Nephron progenitor cell (in vitro differentiated cells): ENCODE measurements at regions not wholly inside any gene's neighbourhood (a gene's known extent, or its start where the extent isn't known, plus 50 kb on each side); places are given as distances from the start of the nearest gene placed in this dataset.

Experiments used
- DNase-seq: peaks from one replicate; pipeline ENCODE4 v3.0.0; 2021
- H3K27ac Mint-ChIP-seq: 2 replicates; pipeline ENCODE4 v1.8.0; 2021; ENCODE audit warnings: mild to moderate bottlenecking, moderate library complexity, mixed read lengths
- H3K27me3 Mint-ChIP-seq: 2 replicates; pipeline ENCODE4 v1.8.0; 2021; ENCODE audit warnings: mild to moderate bottlenecking, low read depth, mixed read lengths; ENCODE audit not compliant: poor library complexity
- H3K36me3 Mint-ChIP-seq: 2 replicates; pipeline ENCODE4 v1.8.0; 2021; ENCODE audit warnings: low read depth, mixed read lengths
- H3K4me1 Mint-ChIP-seq: 2 replicates; pipeline ENCODE4 v1.8.0; 2021; ENCODE audit warnings: mixed read lengths
- H3K4me3 Mint-ChIP-seq: 2 replicates; pipeline ENCODE4 v1.8.0; 2021; ENCODE audit warnings: mild to moderate bottlenecking, moderate library complexity, mixed read lengths
- H3K9me3 Mint-ChIP-seq: 2 replicates; pipeline ENCODE4 v1.8.0; 2021; ENCODE audit warnings: mild to moderate bottlenecking, moderate library complexity, mixed read lengths
- TF ChIP-seq, protein P1 (sequence below): fragments of 200-600 bp; sonication (generic); IDR thresholded peaks from 2 replicates; pipeline ENCODE4 v1.5.0; 2021; ENCODE audit warnings: antibody characterized with exemption

DNA sequence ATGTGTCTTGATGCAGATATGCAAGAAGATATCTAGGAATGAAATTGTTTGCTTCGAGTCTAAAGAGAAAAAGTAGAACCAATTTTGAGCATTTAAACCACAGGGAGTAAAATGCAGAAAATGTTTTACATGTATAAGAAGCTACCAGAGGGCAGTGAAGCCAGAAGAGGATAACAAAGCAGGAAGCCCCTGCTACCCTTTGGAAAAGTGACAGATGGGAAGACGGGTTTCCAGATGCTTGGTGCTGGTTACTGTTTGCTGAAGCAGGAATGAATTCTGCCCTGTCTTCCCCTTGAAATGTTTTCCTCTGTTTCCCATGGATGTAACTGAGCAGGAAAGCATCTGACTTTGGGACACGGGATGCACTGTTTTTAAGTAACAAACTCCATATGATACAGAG is 822.2 kb downstream of the MRPL39 start:
- H3K27ac Mint-ChIP-seq: no peak overlapping the region
- H3K4me3 Mint-ChIP-seq: no peak overlapping the region
- H3K36me3 Mint-ChIP-seq: no peaks in the 10 kb centered on the region
- no peaks in the 10 kb centered on the region for H3K4me1 Mint-ChIP-seq
- H3K27me3 Mint-ChIP-seq: no peaks in the 10 kb centered on the region
- TF ChIP-seq, protein P1, sequence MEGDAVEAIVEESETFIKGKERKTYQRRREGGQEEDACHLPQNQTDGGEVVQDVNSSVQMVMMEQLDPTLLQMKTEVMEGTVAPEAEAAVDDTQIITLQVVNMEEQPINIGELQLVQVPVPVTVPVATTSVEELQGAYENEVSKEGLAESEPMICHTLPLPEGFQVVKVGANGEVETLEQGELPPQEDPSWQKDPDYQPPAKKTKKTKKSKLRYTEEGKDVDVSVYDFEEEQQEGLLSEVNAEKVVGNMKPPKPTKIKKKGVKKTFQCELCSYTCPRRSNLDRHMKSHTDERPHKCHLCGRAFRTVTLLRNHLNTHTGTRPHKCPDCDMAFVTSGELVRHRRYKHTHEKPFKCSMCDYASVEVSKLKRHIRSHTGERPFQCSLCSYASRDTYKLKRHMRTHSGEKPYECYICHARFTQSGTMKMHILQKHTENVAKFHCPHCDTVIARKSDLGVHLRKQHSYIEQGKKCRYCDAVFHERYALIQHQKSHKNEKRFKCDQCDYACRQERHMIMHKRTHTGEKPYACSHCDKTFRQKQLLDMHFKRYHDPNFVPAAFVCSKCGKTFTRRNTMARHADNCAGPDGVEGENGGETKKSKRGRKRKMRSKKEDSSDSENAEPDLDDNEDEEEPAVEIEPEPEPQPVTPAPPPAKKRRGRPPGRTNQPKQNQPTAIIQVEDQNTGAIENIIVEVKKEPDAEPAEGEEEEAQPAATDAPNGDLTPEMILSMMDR: no peak
- peaks cover 19% of the 10 kb centered on the region for H3K9me3 Mint-ChIP-seq
- DNase-seq: no peak

DNA sequence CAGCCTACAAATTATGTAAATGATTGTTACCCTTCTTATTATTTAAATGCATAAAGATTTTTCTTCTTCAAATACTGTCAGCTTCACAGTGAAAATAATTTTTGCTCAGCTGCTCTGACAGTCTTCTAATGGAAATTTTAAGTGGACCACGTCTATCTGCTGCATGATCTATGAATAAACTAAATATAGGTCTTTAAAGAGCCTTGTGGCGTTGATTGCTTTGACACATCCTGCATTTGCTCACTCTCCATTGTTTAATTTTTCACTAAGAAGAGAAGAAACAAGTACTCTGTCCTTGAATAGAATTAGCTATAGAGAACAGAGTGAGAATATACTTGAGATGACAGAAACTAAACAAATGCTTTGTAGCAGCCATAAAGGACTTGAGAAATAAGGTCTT is 826.1 kb downstream of the MRPL39 start:
- no peak overlapping the region for H3K27ac Mint-ChIP-seq
- H3K27me3 Mint-ChIP-seq: no peaks in the 10 kb centered on the region
- no peaks in the 10 kb centered on the region for H3K36me3 Mint-ChIP-seq
- peaks cover 17% of the 10 kb centered on the region for H3K9me3 Mint-ChIP-seq
- TF ChIP-seq, protein P1: no peak
- H3K4me3 Mint-ChIP-seq: no peak overlapping the region
- DNase-seq: no peak
- H3K4me1 Mint-ChIP-seq: no peaks in the 10 kb centered on the region

DNA sequence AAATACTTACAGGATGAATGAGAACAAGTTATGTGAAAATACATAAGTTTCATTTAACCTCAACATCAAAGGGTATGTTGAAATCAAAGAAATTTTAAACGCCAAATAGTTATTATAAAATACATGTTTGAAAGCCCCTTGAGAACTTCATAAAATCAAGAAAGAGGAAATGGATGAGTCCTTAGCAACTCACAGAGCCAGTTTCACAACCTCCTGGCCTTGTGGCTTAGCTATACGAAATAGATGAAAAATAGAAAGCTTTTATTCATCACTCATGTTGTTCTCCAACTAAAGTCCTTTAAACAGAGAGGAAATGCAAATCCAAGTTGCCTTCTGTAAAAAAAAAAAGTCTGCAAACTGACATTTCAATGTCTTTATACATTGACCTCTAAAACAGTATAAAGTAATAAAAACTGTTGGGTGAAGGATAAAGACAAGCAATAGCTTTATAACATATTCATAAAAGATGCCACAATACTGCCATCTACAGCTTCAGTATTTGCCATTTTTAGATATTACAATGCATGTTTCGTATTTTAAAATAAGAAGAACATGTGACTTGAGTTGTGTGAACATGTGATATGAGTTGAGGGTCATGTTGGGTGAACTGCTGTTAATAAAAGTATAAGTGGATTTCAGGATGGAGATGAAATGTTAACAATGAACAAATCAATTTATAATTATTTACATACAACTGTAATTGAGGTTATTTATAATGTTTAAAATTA is 847.8 kb downstream of the MRPL39 start:
- H3K27ac Mint-ChIP-seq: no peak overlapping the region
- no peak for DNase-seq
- TF ChIP-seq, protein P1: no peak
- no peaks in the 10 kb centered on the region for H3K27me3 Mint-ChIP-seq
- no peaks in the 10 kb centered on the region for H3K4me1 Mint-ChIP-seq
- H3K36me3 Mint-ChIP-seq: no peaks in the 10 kb centered on the region
- peaks cover 27% of the 10 kb centered on the region for H3K9me3 Mint-ChIP-seq
- no peak overlapping the region for H3K4me3 Mint-ChIP-seq

- Mint-ChIP-seq H3K9me3 (peaks cover 22% of the 10 kb centered on the region), H3K27ac (no peak overlapping the region), H3K4me3 (no peak overlapping the region), H3K36me3 (no peaks in the 10 kb centered on the region), H3K4me1 (no peaks in the 10 kb centered on the region), H3K27me3 (no peaks in the 10 kb centered on the region)
- no peak for DNase-seq
- TF ChIP-seq, protein P1: no peak
These were observed 869.2 kb downstream of the MRPL39 start for GRCh38 chr21:24738063-24738462.

- Mint-ChIP-seq H3K27me3 (no peaks in the 10 kb centered on the region), H3K4me3 (no peak overlapping the region), H3K9me3 (peaks cover 19% of the 10 kb centered on the region), H3K36me3 (no peaks in the 10 kb centered on the region), H3K27ac (no peak overlapping the region), H3K4me1 (no peaks in the 10 kb centered on the region)
- TF ChIP-seq, protein P1: no peak
- DNase-seq: no peak
These were observed 869.9 kb downstream of the MRPL39 start for GRCh38 chr21:24737296-24737850.

GRCh38 chr21:24730661-24731060 is 876.6 kb downstream of the MRPL39 start:
- Mint-ChIP-seq H3K9me3 (peaks cover 18% of the 10 kb centered on the region), H3K27me3 (no peaks in the 10 kb centered on the region), H3K36me3 (no peaks in the 10 kb centered on the region), H3K4me3 (no peak overlapping the region), H3K27ac (no peak overlapping the region), H3K4me1 (peaks cover 8% of the 10 kb centered on the region)
- TF ChIP-seq, protein P1: no peak
- no peak for DNase-seq
